Activated CD4-positive, CD25-positive, alpha-beta regulatory T cell (primary cell): ENCODE measurements at regions not wholly inside any gene's neighbourhood (a gene's known extent, or its start where the extent isn't known, plus 50 kb on each side); places are given as distances from the start of the nearest gene placed in this dataset.
"Not testable (repeated sequence)": the region's sequence is repeated elsewhere in the genome, so short reads cannot be mapped to it uniquely, and the experiment has no call there.

Experiments used
- DNase-seq, 4 experiments: peaks; one replicate each; lab custom pipeline; 2025; lab: John Stamatoyannopoulos, UW

- no peak for DNase-seq
Observed at GRCh38 chr5:68661237-68661636, 432.6 kb upstream of the SLC30A5 start.

DNA sequence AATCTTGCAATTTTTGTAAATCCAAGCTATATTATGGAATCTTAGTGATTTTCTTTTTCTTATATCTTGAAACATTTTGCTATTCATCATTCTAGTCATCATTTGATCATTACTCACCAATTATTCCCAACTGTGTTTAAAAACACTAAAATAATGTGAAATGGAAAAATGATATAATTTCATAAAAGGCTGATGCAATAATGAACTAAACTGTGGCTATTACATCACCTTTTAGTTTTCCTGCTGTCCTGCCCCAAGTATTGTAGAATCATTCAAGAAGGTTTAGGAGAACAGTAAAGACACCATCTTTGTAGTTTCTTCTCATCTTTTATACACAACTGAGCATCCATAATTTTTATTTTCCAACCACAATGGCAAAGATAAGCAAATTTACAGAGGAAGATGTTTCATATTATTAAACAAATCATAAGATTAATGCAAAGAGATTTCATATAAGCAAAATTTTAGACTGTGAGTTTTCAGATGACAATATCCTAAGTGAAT lies 431.0 kb upstream of the SLC30A5 start:
- no peak for DNase-seq

DNA sequence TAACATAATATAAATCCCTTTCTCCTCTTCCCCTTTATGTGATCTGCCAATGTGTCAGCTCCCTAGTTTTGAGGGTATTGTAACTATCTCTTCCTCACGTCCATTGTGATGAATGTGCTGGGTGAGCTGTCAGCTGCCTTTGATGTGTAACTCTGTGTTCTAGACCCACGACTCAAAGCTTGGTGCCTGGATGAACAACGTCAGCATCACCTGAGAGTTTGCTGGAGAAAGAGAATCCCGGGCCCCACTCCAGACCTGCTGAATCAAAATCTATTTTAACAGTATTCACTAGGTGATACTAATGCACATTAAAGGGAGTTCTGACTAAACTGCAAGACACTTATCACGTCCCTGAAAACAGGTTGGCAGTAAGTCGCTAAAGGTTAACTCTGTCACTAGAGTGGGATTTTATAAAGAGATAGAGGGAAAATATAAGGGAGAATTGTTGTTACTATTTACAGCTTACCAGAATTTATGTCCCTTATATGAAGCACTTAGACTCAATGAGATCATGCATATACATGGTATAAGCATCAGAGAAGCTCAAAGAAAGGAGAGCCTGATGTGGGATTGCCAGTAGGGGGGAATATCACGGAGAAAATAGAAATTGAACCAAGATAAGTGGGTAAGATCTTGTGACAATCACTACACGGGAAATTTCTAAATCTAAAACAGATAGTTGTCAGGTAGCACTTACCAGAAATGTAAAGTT lies 423.8 kb upstream of the SLC30A5 start:
- DNase-seq, result no peak

- no peak for DNase-seq
Observed at GRCh38 chr5:68673106-68673822, 420.6 kb upstream of the SLC30A5 start.

DNA sequence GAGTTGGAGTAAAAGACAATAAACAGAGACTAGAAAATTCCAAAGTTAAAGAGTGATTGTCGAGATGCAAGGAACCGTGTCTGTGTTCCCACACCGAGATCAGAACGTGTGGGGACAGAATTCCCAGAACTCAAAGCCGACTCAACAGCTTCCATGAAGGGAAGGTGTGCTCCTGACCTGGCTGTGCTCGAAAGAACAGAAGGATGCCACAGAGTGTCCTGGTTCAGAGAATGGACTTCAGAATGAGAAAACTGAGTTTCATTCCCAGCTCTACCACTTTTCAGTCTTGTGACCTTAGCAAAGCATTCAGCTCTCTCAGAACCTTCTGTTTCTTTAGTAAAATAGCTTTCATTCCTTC lies 420.0 kb upstream of the SLC30A5 start:
- no peak for DNase-seq

- DNase-seq, result no peak
Observed at GRCh38 chr5:68679041-68679440, 414.8 kb upstream of the SLC30A5 start.

- DNase-seq, result no peak
Observed at GRCh38 chr5:68680366-68680765, 413.4 kb upstream of the SLC30A5 start.

- no peak for DNase-seq
Observed at GRCh38 chr5:68681929-68682328, 411.9 kb upstream of the SLC30A5 start.

DNA sequence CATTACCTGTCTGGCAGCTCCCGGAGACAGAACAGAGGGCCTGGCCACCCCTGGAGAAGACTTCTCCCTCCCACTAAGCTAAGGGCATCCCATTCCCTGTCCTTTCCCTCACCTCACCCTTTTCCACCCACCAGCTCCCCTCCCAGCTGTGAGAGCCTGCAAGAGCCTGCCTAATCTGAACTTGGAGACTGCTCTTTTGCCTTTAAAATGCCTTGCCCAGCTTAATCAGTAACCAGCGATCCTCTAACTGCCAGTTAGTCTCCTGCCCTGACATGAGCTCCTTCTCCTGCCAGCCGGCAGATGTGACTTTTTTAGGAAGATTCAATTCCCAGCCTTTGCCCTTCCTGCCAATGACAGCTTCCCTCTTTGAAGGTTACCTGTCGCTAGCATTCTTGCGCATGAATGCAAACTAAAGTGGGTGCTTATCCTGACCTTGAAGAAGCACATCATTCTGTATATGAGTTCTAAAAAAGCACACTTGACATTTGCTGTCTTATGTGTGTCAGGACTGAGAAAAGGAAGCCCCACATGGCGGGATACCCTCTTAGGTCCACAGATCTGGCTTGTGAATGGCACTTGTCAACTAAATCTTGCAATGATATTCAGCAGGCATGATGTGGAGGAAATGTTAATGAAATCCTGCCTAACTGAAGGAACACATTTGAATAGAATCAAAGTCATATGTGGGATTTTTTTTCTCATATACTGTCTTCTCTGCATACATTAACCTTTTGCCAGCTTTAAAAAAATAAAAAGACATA lies 411.2 kb upstream of the SLC30A5 start:
- no peak for DNase-seq

DNA sequence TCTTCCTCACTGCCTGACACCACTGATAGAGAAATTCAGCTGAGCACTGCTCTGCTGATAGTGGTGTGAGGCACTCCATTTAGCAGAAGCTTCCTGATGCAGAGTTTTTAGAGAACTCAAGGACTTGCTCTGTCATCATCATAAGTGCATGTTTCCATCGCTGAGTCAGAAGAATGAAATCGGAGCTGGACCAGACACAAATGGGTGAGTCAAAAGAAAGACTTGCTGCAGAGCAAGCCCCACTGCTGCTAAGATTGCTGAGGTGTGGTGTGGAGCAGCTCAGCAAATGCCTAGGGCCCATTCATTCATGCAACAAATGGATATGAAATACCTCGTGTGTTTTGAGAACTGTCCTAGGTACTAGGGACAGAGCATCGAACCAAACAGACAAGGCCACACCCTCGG lies 410.2 kb upstream of the SLC30A5 start:
- no peak for DNase-seq

GRCh38 chr5:68685863-68686262 lies 408.0 kb upstream of the SLC30A5 start:
- no peak for DNase-seq

DNA sequence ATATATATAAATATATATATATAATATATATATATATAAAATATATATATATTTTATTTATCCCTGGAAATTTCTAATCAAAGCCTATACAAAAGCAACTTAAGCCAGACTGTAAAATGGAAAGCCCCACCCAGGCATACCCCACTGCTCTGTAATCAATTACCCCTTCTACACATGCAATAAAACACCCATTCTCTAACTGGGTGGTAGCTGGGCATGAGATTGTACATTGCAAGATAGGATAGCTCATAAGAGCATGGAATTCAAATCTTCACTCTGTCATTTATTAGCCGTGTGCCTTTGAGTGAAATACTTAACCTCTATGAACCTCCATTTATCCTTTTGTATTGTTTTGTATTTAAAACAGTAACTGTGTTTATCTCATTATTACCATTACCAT lies 405.3 kb upstream of the SLC30A5 start:
- DNase-seq, result no peak

DNA sequence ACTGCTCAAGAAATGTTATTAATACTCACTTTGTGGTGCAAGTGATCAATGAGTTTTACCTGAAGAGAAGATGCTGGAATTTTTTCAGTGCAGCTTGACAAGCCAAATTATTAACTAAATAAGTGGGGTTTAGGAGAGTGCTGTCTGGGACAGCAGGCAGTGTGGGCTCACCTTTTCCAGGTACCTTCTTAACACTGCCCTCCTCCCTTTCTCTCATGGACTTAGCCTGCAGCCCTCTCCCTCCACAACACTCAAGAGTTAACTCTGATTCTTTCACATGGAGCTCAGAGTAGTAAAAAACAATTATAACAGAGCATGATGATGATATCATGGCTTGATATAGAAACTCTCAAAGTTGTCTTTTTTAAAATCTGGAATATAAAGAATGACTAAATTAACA lies 404.8 kb upstream of the SLC30A5 start:
- DNase-seq, result no peak

DNA sequence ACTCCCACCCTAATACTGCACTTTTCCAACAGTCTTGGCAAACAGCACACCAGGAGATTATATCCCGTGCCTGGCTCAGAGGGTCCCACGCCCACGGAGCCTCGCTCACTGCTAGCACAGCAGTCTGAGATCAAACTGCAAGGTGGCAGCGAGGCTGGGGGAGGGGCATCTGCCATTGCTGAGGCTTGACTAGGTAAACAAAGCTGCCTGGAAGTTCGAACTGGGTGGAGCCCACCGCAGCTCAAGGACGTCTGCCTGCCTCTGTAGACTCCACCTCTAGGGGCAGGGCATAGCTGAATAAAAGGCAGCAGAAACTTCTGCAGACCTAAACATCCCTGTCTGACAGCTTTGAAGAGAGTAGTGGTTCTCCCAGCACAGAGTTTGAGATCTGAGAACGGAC lies 401.9 kb upstream of the SLC30A5 start:
- not testable (repeated sequence) for DNase-seq

GRCh38 chr5:68698025-68698940 lies 395.5 kb upstream of the SLC30A5 start:
- no peak for DNase-seq

GRCh38 chr5:68699966-68700365 lies 393.8 kb upstream of the SLC30A5 start:
- DNase-seq, result no peak

- DNase-seq, result no peak
Observed at GRCh38 chr5:68707575-68707974, 386.2 kb upstream of the SLC30A5 start.

DNA sequence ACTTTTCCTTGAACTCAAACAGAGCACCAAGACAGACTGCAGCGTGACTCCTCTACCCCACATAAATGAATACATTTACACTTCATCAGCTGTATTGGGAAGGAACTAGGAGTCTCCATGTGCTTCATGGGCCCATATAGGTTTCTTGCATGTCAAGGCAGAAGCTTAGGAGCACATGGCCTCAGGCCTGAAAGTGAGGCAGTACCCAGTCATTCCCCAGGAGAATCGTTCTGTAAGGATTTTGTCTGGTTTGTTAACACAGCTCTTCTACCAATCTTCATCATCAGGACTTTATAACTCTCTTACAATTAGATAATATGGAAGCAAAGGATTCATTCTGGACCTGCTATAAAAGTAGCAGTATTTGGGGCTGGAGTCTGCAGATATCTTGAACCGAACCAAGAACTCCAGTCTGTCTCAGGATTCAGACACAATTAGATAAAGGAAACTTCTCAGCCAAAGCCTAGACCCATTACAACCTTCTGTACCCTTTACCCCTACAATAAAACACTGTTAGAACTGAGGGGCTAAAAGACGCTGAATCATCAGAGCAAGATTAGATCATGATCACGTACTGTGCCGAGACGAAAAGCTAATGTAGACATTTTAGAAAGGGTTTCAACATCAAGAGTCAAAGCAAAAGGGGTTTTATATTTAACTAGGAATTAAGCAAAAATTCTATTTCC lies 385.5 kb upstream of the SLC30A5 start:
- no peak for DNase-seq

DNA sequence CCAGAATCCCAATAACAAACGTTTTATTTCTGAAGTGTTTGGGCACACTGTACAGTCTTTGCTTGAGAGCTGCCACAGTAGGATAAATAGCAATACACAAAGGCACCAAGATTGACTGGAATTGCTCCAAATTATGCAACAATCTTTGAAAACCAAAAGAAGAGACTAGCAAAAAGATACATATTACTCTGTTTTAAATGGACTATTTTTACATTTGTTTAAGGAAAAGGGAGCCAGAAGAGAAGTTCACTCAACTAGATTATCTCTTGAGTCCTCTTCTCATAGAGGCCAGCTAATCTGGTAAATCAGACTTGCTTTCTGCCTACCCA lies 385.0 kb upstream of the SLC30A5 start:
- no peak for DNase-seq

GRCh38 chr5:68709239-68709638 lies 384.6 kb upstream of the SLC30A5 start:
- no peak for DNase-seq

DNA sequence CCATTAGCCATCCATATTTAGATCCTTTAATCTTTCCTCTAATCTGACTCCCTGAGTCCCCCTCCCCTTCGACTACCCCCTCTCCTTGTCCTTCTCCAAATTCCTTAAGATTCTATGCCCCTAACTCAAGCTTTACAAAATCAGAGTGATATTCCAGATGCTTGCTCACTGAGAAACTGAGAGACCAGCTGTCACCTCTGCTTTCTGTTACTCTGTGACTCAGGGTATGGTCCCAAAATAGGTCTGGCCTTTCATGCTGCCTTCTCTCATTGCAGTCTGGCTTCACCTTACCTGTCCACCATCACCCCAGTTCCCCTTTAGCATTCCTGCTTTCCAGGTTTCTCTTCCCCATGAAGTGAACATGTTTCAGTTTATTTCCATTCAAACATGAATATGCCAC lies 383.3 kb upstream of the SLC30A5 start:
- no peak for DNase-seq
